ENCODE measurements at regions not wholly inside any gene's neighbourhood (a gene's known extent, or its start where the extent isn't known, plus 50 kb on each side); places are given as distances from the start of the nearest gene placed in this dataset.

DNA sequence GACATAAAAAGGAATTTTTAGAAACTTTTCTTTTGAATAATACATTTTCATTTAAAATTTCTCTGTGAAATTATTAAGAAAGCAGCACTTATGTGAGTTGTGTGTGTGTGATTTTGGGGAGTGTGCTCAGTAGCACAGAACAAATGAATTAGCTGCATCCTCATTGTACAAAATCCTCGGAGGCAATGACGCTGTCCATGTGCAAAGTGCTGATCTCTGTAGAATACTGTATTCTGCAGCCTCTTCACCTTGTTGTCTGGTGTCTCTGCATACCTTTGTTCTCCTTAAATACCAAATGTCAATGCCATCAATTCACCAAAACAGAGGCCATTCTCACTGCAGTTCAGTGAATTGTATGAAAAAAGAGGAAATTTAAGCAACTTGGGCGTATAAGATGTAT, 838.4 kb downstream of the QKI start:
- no peak for TF ChIP-seq POLR2A (IDR thresholded peaks at IDR 0.05)
- TF ChIP-seq, protein P1, sequence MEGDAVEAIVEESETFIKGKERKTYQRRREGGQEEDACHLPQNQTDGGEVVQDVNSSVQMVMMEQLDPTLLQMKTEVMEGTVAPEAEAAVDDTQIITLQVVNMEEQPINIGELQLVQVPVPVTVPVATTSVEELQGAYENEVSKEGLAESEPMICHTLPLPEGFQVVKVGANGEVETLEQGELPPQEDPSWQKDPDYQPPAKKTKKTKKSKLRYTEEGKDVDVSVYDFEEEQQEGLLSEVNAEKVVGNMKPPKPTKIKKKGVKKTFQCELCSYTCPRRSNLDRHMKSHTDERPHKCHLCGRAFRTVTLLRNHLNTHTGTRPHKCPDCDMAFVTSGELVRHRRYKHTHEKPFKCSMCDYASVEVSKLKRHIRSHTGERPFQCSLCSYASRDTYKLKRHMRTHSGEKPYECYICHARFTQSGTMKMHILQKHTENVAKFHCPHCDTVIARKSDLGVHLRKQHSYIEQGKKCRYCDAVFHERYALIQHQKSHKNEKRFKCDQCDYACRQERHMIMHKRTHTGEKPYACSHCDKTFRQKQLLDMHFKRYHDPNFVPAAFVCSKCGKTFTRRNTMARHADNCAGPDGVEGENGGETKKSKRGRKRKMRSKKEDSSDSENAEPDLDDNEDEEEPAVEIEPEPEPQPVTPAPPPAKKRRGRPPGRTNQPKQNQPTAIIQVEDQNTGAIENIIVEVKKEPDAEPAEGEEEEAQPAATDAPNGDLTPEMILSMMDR (IDR thresholded peaks at IDR 0.05): no peak
